Lower leg skin (tissue), 3 donors: ENCODE measurements at regions not wholly inside any gene's neighbourhood (a gene's known extent, or its start where the extent isn't known, plus 50 kb on each side); places are given as distances from the start of the nearest gene placed in this dataset.

Experiments used
- POLR2A ChIP-seq, 2 donors: fragments of 450-650 bp; IDR thresholded peaks; one replicate each; pipeline ENCODE4 v1.6.1; 2016 to 2017; ENCODE audit warnings: antibody characterized with exemption in 2 of 2, mild to moderate bottlenecking in 1 of 2, moderate library complexity in 1 of 2
- TF ChIP-seq, protein P1 (sequence below), 3 donors: fragments of 450-650 bp; IDR thresholded peaks; one replicate each; pipeline ENCODE4 v1.5.1; 2016; ENCODE audit warnings: antibody characterized with exemption in 3 of 3, mild to moderate bottlenecking in 3 of 3, moderate library complexity in 2 of 3

DNA sequence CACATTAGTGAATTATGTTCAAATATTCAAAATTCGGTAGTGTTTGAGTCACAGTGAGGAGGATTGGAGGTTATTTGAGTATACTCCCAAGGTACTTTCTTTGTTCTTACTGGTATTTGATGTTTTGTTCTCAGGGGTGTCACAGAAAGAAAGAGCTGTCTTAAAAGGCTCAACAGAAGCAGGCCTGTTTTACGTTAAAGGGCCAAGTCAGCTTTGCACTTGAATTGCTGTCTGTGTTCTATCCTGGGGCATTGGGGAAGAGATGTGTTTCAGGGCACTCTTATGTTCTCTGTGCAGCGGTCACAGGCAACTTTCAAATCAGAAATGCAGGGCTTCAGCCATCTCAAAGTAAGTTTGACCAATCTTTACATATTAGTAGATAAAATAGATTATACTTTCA lies 1113.1 kb upstream of the LCORL start:
- TF ChIP-seq, protein P1, sequence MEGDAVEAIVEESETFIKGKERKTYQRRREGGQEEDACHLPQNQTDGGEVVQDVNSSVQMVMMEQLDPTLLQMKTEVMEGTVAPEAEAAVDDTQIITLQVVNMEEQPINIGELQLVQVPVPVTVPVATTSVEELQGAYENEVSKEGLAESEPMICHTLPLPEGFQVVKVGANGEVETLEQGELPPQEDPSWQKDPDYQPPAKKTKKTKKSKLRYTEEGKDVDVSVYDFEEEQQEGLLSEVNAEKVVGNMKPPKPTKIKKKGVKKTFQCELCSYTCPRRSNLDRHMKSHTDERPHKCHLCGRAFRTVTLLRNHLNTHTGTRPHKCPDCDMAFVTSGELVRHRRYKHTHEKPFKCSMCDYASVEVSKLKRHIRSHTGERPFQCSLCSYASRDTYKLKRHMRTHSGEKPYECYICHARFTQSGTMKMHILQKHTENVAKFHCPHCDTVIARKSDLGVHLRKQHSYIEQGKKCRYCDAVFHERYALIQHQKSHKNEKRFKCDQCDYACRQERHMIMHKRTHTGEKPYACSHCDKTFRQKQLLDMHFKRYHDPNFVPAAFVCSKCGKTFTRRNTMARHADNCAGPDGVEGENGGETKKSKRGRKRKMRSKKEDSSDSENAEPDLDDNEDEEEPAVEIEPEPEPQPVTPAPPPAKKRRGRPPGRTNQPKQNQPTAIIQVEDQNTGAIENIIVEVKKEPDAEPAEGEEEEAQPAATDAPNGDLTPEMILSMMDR (IDR thresholded peaks at IDR 0.05): no peak
- no peak for TF ChIP-seq POLR2A (IDR thresholded peaks at IDR 0.05)
